DND-41 (cell line): ENCODE measurements at regions not wholly inside any gene's neighbourhood (a gene's known extent, or its start where the extent isn't known, plus 50 kb on each side); places are given as distances from the start of the nearest gene placed in this dataset.

ENCODE experiments used
- ATAC-seq: fragments of 200-7000 bp; cut with Tn5 transposase; 3 replicates; pipeline ENCODE4 v1.9.1; 2021; ENCODE audit warnings: low read depth; ENCODE audit not compliant: insufficient read depth
- DNase-seq: peaks from one replicate; pipeline ENCODE4 v3.0.0-alpha.2; 2020
- H2AFZ ChIP-seq: 2 replicates; pipeline ENCODE4 v1.6.0; 2012; ENCODE audit warnings: low read depth, low read length
- H3K27ac ChIP-seq: 2 replicates; pipeline ENCODE4 v1.5.1; 2012; ENCODE audit warnings: low read length, inconsistent platforms
- H3K27me3 ChIP-seq: fragments of 200-600 bp; sonication (generic); 2 replicates; pipeline ENCODE4 v1.6.0; 2012; ENCODE audit warnings: low read length, mild to moderate bottlenecking, inconsistent platforms; ENCODE audit not compliant: insufficient read depth, poor library complexity
- H3K36me3 ChIP-seq: 2 replicates; pipeline ENCODE4 v1.5.1; 2012; ENCODE audit warnings: low read length, inconsistent platforms; ENCODE audit not compliant: insufficient read depth
- H3K4me1 ChIP-seq: 2 replicates; pipeline ENCODE4 v1.5.1; 2012; ENCODE audit warnings: mild to moderate bottlenecking, low read length; ENCODE audit not compliant: insufficient read depth
- H3K4me2 ChIP-seq: 2 replicates; pipeline ENCODE4 v1.6.0; 2012; ENCODE audit warnings: mild to moderate bottlenecking, moderate library complexity, low read length, inconsistent platforms; ENCODE audit not compliant: insufficient read depth
- H3K4me3 ChIP-seq, 2 experiments: fragments of 200-600 bp in 1 of 2; shearing (Covaris generic) in 1 of 2; 2 replicates each; pipeline ENCODE4 v1.5.1; 2012 to 2016; ENCODE audit warnings: inconsistent platforms in 2 of 2, low read length in 2 of 2, mild to moderate bottlenecking in 2 of 2, low read depth in 1 of 2, moderate library complexity in 1 of 2
- H3K79me2 ChIP-seq: 2 replicates; pipeline ENCODE4 v1.6.0; 2012; ENCODE audit warnings: low read length, inconsistent platforms; ENCODE audit not compliant: insufficient read depth
- H3K9ac ChIP-seq: 2 replicates; pipeline ENCODE4 v1.6.0; 2012; ENCODE audit warnings: low read depth, mild to moderate bottlenecking, inconsistent platforms, low read length, moderate library complexity
- H3K9me3 ChIP-seq: 2 replicates; pipeline ENCODE4 v1.5.1; 2012; ENCODE audit warnings: low read length, moderate library complexity, mild to moderate bottlenecking, inconsistent platforms; ENCODE audit not compliant: insufficient read depth, severe bottlenecking
- H4K20me1 ChIP-seq: 2 replicates; pipeline ENCODE4 v1.6.0; 2012; ENCODE audit warnings: low read length; ENCODE audit not compliant: insufficient read depth
- CTCF ChIP-seq: IDR thresholded peaks from 2 replicates; pipeline ENCODE4 v1.5.1; 2012; ENCODE audit warnings: borderline replicate concordance, low read length, moderate library complexity, mild to moderate bottlenecking; ENCODE audit not compliant: poor library complexity, severe bottlenecking; ENCODE audit errors: extremely low read depth
- EZH2 ChIP-seq: IDR thresholded peaks from 3 replicates; pipeline ENCODE4 v1.6.1; 2012; ENCODE audit warnings: borderline replicate concordance, low read depth, mild to moderate bottlenecking, moderate library complexity, low read length, inconsistent platforms; ENCODE audit not compliant: severe bottlenecking

DNA sequence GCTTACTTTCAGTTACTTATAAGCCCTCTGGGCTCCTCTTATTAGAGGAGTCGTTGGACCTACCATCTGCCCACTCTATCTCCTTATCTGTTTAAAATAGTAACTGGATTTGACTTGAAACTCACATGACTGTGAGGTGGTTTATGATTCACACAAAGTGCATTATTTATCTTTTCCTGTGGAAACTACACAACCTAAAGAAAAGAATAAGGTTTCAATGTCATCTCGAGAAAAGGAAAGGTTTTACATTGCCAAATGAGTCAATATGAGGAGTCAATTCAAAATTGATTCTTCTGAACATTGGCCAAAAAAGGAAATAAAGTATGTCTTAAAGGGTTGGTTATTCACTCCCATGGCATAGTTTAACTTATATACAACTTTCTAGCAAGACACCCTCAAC, 225.0 kb upstream of the G2E3 start:
- TF ChIP-seq CTCF (no peak), EZH2 (no peak)
- no peak for ATAC-seq
- no peak for DNase-seq
- no peaks in the 10 kb centered on the region for H3K36me3 ChIP-seq
- H3K4me1 ChIP-seq = no peaks in the 10 kb centered on the region
- no peak overlapping the region for H2AFZ ChIP-seq
- H4K20me1 ChIP-seq = no peaks in the 10 kb centered on the region
- H3K9ac ChIP-seq = no peak overlapping the region
- H3K9me3 ChIP-seq = no peaks in the 10 kb centered on the region
- no peak overlapping the region for H3K4me2 ChIP-seq
- no peaks in the 10 kb centered on the region for H3K27me3 ChIP-seq
- H3K4me3 ChIP-seq = no peak overlapping the region
- no peak overlapping the region for H3K27ac ChIP-seq
- H3K79me2 ChIP-seq = no peaks in the 10 kb centered on the region

- H3K4me2 ChIP-seq = no peak overlapping the region
- no peaks in the 10 kb centered on the region for H3K9me3 ChIP-seq
- H3K36me3 ChIP-seq = no peaks in the 10 kb centered on the region
- DNase-seq (no peak), ATAC-seq (no peak)
- H3K4me3 ChIP-seq = no peak overlapping the region
- H3K4me1 ChIP-seq = no peaks in the 10 kb centered on the region
- no peak overlapping the region for H3K9ac ChIP-seq
- no peak overlapping the region for H3K27ac ChIP-seq
- H4K20me1 ChIP-seq = no peaks in the 10 kb centered on the region
- H3K79me2 ChIP-seq = no peaks in the 10 kb centered on the region
- no peak overlapping the region for H2AFZ ChIP-seq
- no peaks in the 10 kb centered on the region for H3K27me3 ChIP-seq
- TF ChIP-seq CTCF = no peak
- TF ChIP-seq EZH2 = no peak
Measured at GRCh38 chr14:30337456-30337855, 221.5 kb upstream of the G2E3 start.

GRCh38 chr14:30339311-30339901, 219.6 kb upstream of the G2E3 start:
- no peak for TF ChIP-seq EZH2
- ATAC-seq (no peak), DNase-seq (no peak)
- no peaks in the 10 kb centered on the region for H3K79me2 ChIP-seq
- H3K4me1 ChIP-seq = no peaks in the 10 kb centered on the region
- no peak overlapping the region for H3K27ac ChIP-seq
- H3K4me2 ChIP-seq = no peak overlapping the region
- H4K20me1 ChIP-seq = no peaks in the 10 kb centered on the region
- H3K9me3 ChIP-seq = no peaks in the 10 kb centered on the region
- H3K4me3 ChIP-seq = no peak overlapping the region
- no peaks in the 10 kb centered on the region for H3K27me3 ChIP-seq
- no peaks in the 10 kb centered on the region for H3K36me3 ChIP-seq
- H2AFZ ChIP-seq = no peak overlapping the region
- no peak overlapping the region for H3K9ac ChIP-seq

- Histone ChIP-seq H3K79me2 (no peaks in the 10 kb centered on the region), H4K20me1 (no peaks in the 10 kb centered on the region), H3K4me2 (no peak overlapping the region), H3K9me3 (no peaks in the 10 kb centered on the region), H3K4me1 (no peaks in the 10 kb centered on the region), H3K9ac (no peak overlapping the region), H2AFZ (no peak overlapping the region), H3K4me3 (no peak overlapping the region), H3K27me3 (no peaks in the 10 kb centered on the region), H3K27ac (no peak overlapping the region), H3K36me3 (no peaks in the 10 kb centered on the region)
- TF ChIP-seq EZH2 (no peak), CTCF (no peak)
- DNase-seq (no peak), ATAC-seq (no peak)
Measured at GRCh38 chr14:30340495-30340894, 218.5 kb upstream of the G2E3 start.
